ENCODE measurements at regions not wholly inside any gene's neighbourhood (a gene's known extent, or its start where the extent isn't known, plus 50 kb on each side); places are given as distances from the start of the nearest gene placed in this dataset.

GRCh38 chr2:83784315-83784714 lies 674.8 kb downstream of the SUCLG1 start:
- no peak for TF ChIP-seq POLR2A (IDR thresholded peaks at IDR 0.05)
- TF ChIP-seq CTCF (IDR thresholded peaks at IDR 0.05): no peak

Measured in heart left ventricle (tissue), 13 donors.